ENCODE measurements at regions not wholly inside any gene's neighbourhood (a gene's known extent, or its start where the extent isn't known, plus 50 kb on each side); places are given as distances from the start of the nearest gene placed in this dataset.

GRCh38 chrX:129115935-129116334, 407.4 kb downstream of the SMARCA1 start:
- TF ChIP-seq FOXP2 (optimal IDR thresholded peaks at IDR 0.05; ENCODE audit: control extremely low read depth, extremely low read length, insufficient read depth) (no peak), EZH2 (IDR thresholded peaks at IDR 0.05) (no peak), POLR2AphosphoS5 (IDR thresholded peaks at IDR 0.05; ENCODE audit: borderline replicate concordance, low read depth, low read length) (no peak)
- Histone ChIP-seq H3K4me3 (no peak overlapping the region), H3K36me3 (ENCODE audit: insufficient read depth, low read length) (no peaks in the 10 kb centered on the region), H3K9me3 (ENCODE audit: low read depth, low read length) (no peaks in the 10 kb centered on the region), H3K9ac (ENCODE audit: insufficient read length) (no peak overlapping the region), H3K27ac (no peak overlapping the region)
- DNase-seq (ENCODE audit: low read depth, low spot score): no peak

- no peak for DNase-seq (ENCODE audit: low read depth, low spot score)
- Histone ChIP-seq H3K9me3 (ENCODE audit: low read depth, low read length) (no peaks in the 10 kb centered on the region), H3K27ac (no peak overlapping the region), H3K9ac (ENCODE audit: insufficient read length) (no peak overlapping the region), H3K36me3 (ENCODE audit: insufficient read depth, low read length) (no peaks in the 10 kb centered on the region), H3K4me3 (no peak overlapping the region)
- TF ChIP-seq FOXP2 (optimal IDR thresholded peaks at IDR 0.05; ENCODE audit: control extremely low read depth, extremely low read length, insufficient read depth): no peak
- no peak for TF ChIP-seq POLR2AphosphoS5 (IDR thresholded peaks at IDR 0.05; ENCODE audit: borderline replicate concordance, low read depth, low read length)
- no peak for TF ChIP-seq EZH2 (IDR thresholded peaks at IDR 0.05)
These were observed 408.2 kb downstream of the SMARCA1 start for GRCh38 chrX:129115104-129115503.

- Histone ChIP-seq H3K36me3 (ENCODE audit: insufficient read depth, low read length) (no peaks in the 10 kb centered on the region), H3K27ac (no peak overlapping the region), H3K9ac (ENCODE audit: insufficient read length) (no peak overlapping the region), H3K9me3 (ENCODE audit: low read depth, low read length) (no peaks in the 10 kb centered on the region), H3K4me3 (no peak overlapping the region)
- TF ChIP-seq POLR2AphosphoS5 (IDR thresholded peaks at IDR 0.05; ENCODE audit: borderline replicate concordance, low read depth, low read length) (no peak), FOXP2 (optimal IDR thresholded peaks at IDR 0.05; ENCODE audit: control extremely low read depth, extremely low read length, insufficient read depth) (no peak), EZH2 (IDR thresholded peaks at IDR 0.05) (no peak)
- DNase-seq (ENCODE audit: low read depth, low spot score): no peak
These were observed 412.1 kb downstream of the SMARCA1 start for GRCh38 chrX:129111081-129111798.

- H3K9ac ChIP-seq (ENCODE audit: insufficient read length): no peak overlapping the region
- DNase-seq (ENCODE audit: low read depth, low spot score): no peak
- TF ChIP-seq EZH2 (IDR thresholded peaks at IDR 0.05) (no peak), FOXP2 (optimal IDR thresholded peaks at IDR 0.05; ENCODE audit: control extremely low read depth, extremely low read length, insufficient read depth) (no peak), POLR2AphosphoS5 (IDR thresholded peaks at IDR 0.05; ENCODE audit: borderline replicate concordance, low read depth, low read length) (no peak)
- no peak overlapping the region for H3K4me3 ChIP-seq
- no peak overlapping the region for H3K27ac ChIP-seq
- no peaks in the 10 kb centered on the region for H3K9me3 ChIP-seq (ENCODE audit: low read depth, low read length)
- H3K36me3 ChIP-seq (ENCODE audit: insufficient read depth, low read length): no peaks in the 10 kb centered on the region
These were observed 414.4 kb downstream of the SMARCA1 start for GRCh38 chrX:129108936-129109335.

- no peaks in the 10 kb centered on the region for H3K36me3 ChIP-seq (ENCODE audit: insufficient read depth, low read length)
- TF ChIP-seq EZH2 (IDR thresholded peaks at IDR 0.05) (no peak), FOXP2 (optimal IDR thresholded peaks at IDR 0.05; ENCODE audit: control extremely low read depth, extremely low read length, insufficient read depth) (no peak), POLR2AphosphoS5 (IDR thresholded peaks at IDR 0.05; ENCODE audit: borderline replicate concordance, low read depth, low read length) (no peak)
- no peak overlapping the region for H3K27ac ChIP-seq
- no peak overlapping the region for H3K4me3 ChIP-seq
- no peaks in the 10 kb centered on the region for H3K9me3 ChIP-seq (ENCODE audit: low read depth, low read length)
- no peak overlapping the region for H3K9ac ChIP-seq (ENCODE audit: insufficient read length)
- DNase-seq (ENCODE audit: low read depth, low spot score): no peak
These were observed 424.1 kb downstream of the SMARCA1 start for GRCh38 chrX:129099207-129099606.

GRCh38 chrX:129097668-129098067, 425.6 kb downstream of the SMARCA1 start:
- no peak overlapping the region for H3K27ac ChIP-seq
- no peaks in the 10 kb centered on the region for H3K9me3 ChIP-seq (ENCODE audit: low read depth, low read length)
- no peak overlapping the region for H3K9ac ChIP-seq (ENCODE audit: insufficient read length)
- no peak for TF ChIP-seq POLR2AphosphoS5 (IDR thresholded peaks at IDR 0.05; ENCODE audit: borderline replicate concordance, low read depth, low read length)
- no peak for TF ChIP-seq FOXP2 (optimal IDR thresholded peaks at IDR 0.05; ENCODE audit: control extremely low read depth, extremely low read length, insufficient read depth)
- no peak for TF ChIP-seq EZH2 (IDR thresholded peaks at IDR 0.05)
- no peak overlapping the region for H3K4me3 ChIP-seq
- H3K36me3 ChIP-seq (ENCODE audit: insufficient read depth, low read length): no peaks in the 10 kb centered on the region
- DNase-seq (ENCODE audit: low read depth, low spot score): no peak

GRCh38 chrX:129093706-129094105, 429.6 kb downstream of the SMARCA1 start:
- H3K4me3 ChIP-seq: no peak overlapping the region
- no peaks in the 10 kb centered on the region for H3K36me3 ChIP-seq (ENCODE audit: insufficient read depth, low read length)
- no peak overlapping the region for H3K27ac ChIP-seq
- no peak for DNase-seq (ENCODE audit: low read depth, low spot score)
- TF ChIP-seq POLR2AphosphoS5 (IDR thresholded peaks at IDR 0.05; ENCODE audit: borderline replicate concordance, low read depth, low read length): no peak
- no peak for TF ChIP-seq FOXP2 (optimal IDR thresholded peaks at IDR 0.05; ENCODE audit: control extremely low read depth, extremely low read length, insufficient read depth)
- no peak for TF ChIP-seq EZH2 (IDR thresholded peaks at IDR 0.05)
- H3K9me3 ChIP-seq (ENCODE audit: low read depth, low read length): no peaks in the 10 kb centered on the region
- no peak overlapping the region for H3K9ac ChIP-seq (ENCODE audit: insufficient read length)

GRCh38 chrX:129092757-129093156, 430.5 kb downstream of the SMARCA1 start:
- Histone ChIP-seq H3K9me3 (ENCODE audit: low read depth, low read length) (no peaks in the 10 kb centered on the region), H3K36me3 (ENCODE audit: insufficient read depth, low read length) (no peaks in the 10 kb centered on the region), H3K27ac (no peak overlapping the region), H3K9ac (ENCODE audit: insufficient read length) (no peak overlapping the region), H3K4me3 (no peak overlapping the region)
- no peak for TF ChIP-seq POLR2AphosphoS5 (IDR thresholded peaks at IDR 0.05; ENCODE audit: borderline replicate concordance, low read depth, low read length)
- no peak for TF ChIP-seq FOXP2 (optimal IDR thresholded peaks at IDR 0.05; ENCODE audit: control extremely low read depth, extremely low read length, insufficient read depth)
- TF ChIP-seq EZH2 (IDR thresholded peaks at IDR 0.05): no peak
- DNase-seq (ENCODE audit: low read depth, low spot score): no peak

- Histone ChIP-seq H3K36me3 (ENCODE audit: insufficient read depth, low read length) (no peaks in the 10 kb centered on the region), H3K4me3 (no peak overlapping the region), H3K27ac (no peak overlapping the region), H3K9me3 (ENCODE audit: low read depth, low read length) (no peaks in the 10 kb centered on the region), H3K9ac (ENCODE audit: insufficient read length) (no peak overlapping the region)
- DNase-seq (ENCODE audit: low read depth, low spot score): no peak
- TF ChIP-seq POLR2AphosphoS5 (IDR thresholded peaks at IDR 0.05; ENCODE audit: borderline replicate concordance, low read depth, low read length): no peak
- no peak for TF ChIP-seq EZH2 (IDR thresholded peaks at IDR 0.05)
- TF ChIP-seq FOXP2 (optimal IDR thresholded peaks at IDR 0.05; ENCODE audit: control extremely low read depth, extremely low read length, insufficient read depth): no peak
These were observed 431.0 kb downstream of the SMARCA1 start for GRCh38 chrX:129092242-129092641.

All from SK-N-MC (cell line).